Suprapubic skin (tissue), 4 donors: ENCODE measurements at regions not wholly inside any gene's neighbourhood (a gene's known extent, or its start where the extent isn't known, plus 50 kb on each side); places are given as distances from the start of the nearest gene placed in this dataset.

Source experiments
- DNase-seq, 2 donors: peaks; one replicate each; pipeline ENCODE4 v3.0.0-alpha.2; 2019; ENCODE audit warnings: low spot score in 2 of 2
- H3K27ac ChIP-seq: fragments of 200-600 bp; sonication (generic); one replicate; pipeline ENCODE4 v1.5.1; 2019
- H3K27me3 ChIP-seq: fragments of 200-600 bp; sonication (generic); one replicate; pipeline ENCODE4 v1.5.1; 2019
- H3K36me3 ChIP-seq: fragments of 200-600 bp; sonication (generic); one replicate; pipeline ENCODE4 v1.5.1; 2019
- H3K4me1 ChIP-seq: fragments of 200-600 bp; sonication (generic); one replicate; pipeline ENCODE4 v1.5.1; 2019
- H3K4me3 ChIP-seq: fragments of 200-600 bp; sonication (generic); one replicate; pipeline ENCODE4 v1.5.1; 2019; ENCODE audit warnings: mild to moderate bottlenecking
- H3K9me3 ChIP-seq: fragments of 200-600 bp; sonication (generic); one replicate; pipeline ENCODE4 v1.5.1; 2019
- CTCF ChIP-seq, 2 donors: fragments of 200-600 bp in 1 of 2; fragments of 450-650 bp in 1 of 2; sonication (generic) in 1 of 2; IDR thresholded peaks; one replicate each; pipeline ENCODE4 v1.5.1; 2016 to 2019; ENCODE audit warnings: antibody characterized with exemption in 2 of 2, mild to moderate bottlenecking in 1 of 2, moderate library complexity in 1 of 2
- EP300 ChIP-seq: sonication (generic); formaldehyde crosslinking; IDR thresholded peaks from one replicate; pipeline ENCODE4 v1.6.1; 2017; ENCODE audit warnings: antibody characterized with exemption
- POLR2A ChIP-seq, 2 donors: fragments of 450-650 bp; IDR thresholded peaks; one replicate each; pipeline ENCODE4 v1.6.1; 2017; ENCODE audit warnings: antibody characterized with exemption in 2 of 2, mild to moderate bottlenecking in 2 of 2, moderate library complexity in 2 of 2
- POLR2AphosphoS5 ChIP-seq, 3 donors: sonication (generic); formaldehyde crosslinking; IDR thresholded peaks; one replicate each; pipeline ENCODE4 v1.6.1; 2017; ENCODE audit warnings: antibody characterized with exemption in 3 of 3
- WGBS: methylation state at CpG from one replicate; pipeline ENCODE4 v1.1.5; 2018; 5-methylcytosine and 5-hydroxymethylcytosine counted together

- H3K36me3 ChIP-seq = no peaks in the 10 kb centered on the region
- H3K9me3 ChIP-seq = no peaks in the 10 kb centered on the region
- no peaks in the 10 kb centered on the region for H3K27me3 ChIP-seq
- H3K27ac ChIP-seq = no peak overlapping the region
- H3K4me3 ChIP-seq = no peak overlapping the region
- TF ChIP-seq POLR2A (IDR thresholded peaks at IDR 0.05) = no peak
- TF ChIP-seq CTCF (IDR thresholded peaks at IDR 0.05) = no peak
- TF ChIP-seq EP300 = no peak
- TF ChIP-seq POLR2AphosphoS5 (IDR thresholded peaks at IDR 0.05) = no peak
- WGBS = 71% methylated on average over 7 of the region's 9 CpGs
- H3K4me1 ChIP-seq = peaks cover 3% of the 10 kb centered on the region
- DNase-seq = no peak
These were observed 122.1 kb upstream of the ADAMTS16 start for GRCh38 chr5:5017827-5018577.

- Histone ChIP-seq H3K36me3 (no peaks in the 10 kb centered on the region), H3K4me3 (no peak overlapping the region), H3K27ac (no peak overlapping the region), H3K9me3 (no peaks in the 10 kb centered on the region), H3K27me3 (no peaks in the 10 kb centered on the region), H3K4me1 (peaks cover 3% of the 10 kb centered on the region)
- DNase-seq = no peak
- TF ChIP-seq POLR2AphosphoS5 (IDR thresholded peaks at IDR 0.05) = no peak
- no peak for TF ChIP-seq CTCF (IDR thresholded peaks at IDR 0.05)
- TF ChIP-seq EP300 = no peak
- TF ChIP-seq POLR2A (IDR thresholded peaks at IDR 0.05) = no peak
- WGBS = 70% methylated on average over 1 of the region's 4 CpGs
These were observed 121.6 kb upstream of the ADAMTS16 start for GRCh38 chr5:5018578-5018970.

GRCh38 chr5:5021436-5021835, 118.7 kb upstream of the ADAMTS16 start:
- TF ChIP-seq EP300 (no peak), CTCF (IDR thresholded peaks at IDR 0.05) (no peak), POLR2AphosphoS5 (IDR thresholded peaks at IDR 0.05) (no peak), POLR2A (IDR thresholded peaks at IDR 0.05) (no peak)
- 81% methylated on average over 5 of the region's 5 CpGs for WGBS
- Histone ChIP-seq H3K36me3 (no peaks in the 10 kb centered on the region), H3K27me3 (no peaks in the 10 kb centered on the region), H3K4me1 (no peaks in the 10 kb centered on the region), H3K4me3 (no peak overlapping the region), H3K9me3 (no peaks in the 10 kb centered on the region), H3K27ac (no peak overlapping the region)
- DNase-seq = no peak

GRCh38 chr5:5025098-5025773, 114.9 kb upstream of the ADAMTS16 start:
- TF ChIP-seq POLR2A (IDR thresholded peaks at IDR 0.05) = no peak
- TF ChIP-seq POLR2AphosphoS5 (IDR thresholded peaks at IDR 0.05) = no peak
- TF ChIP-seq EP300 = no peak
- no peak for TF ChIP-seq CTCF (IDR thresholded peaks at IDR 0.05)
- 93% methylated on average over 14 of the region's 14 CpGs for WGBS

GRCh38 chr5:5025774-5026408, 114.2 kb upstream of the ADAMTS16 start:
- TF ChIP-seq POLR2AphosphoS5 (IDR thresholded peaks at IDR 0.05) (no peak), EP300 (no peak), POLR2A (IDR thresholded peaks at IDR 0.05) (no peak), CTCF (IDR thresholded peaks at IDR 0.05) (no peak)
- H3K4me1 ChIP-seq = no peaks in the 10 kb centered on the region
- H3K27ac ChIP-seq = no peak overlapping the region
- no peaks in the 10 kb centered on the region for H3K27me3 ChIP-seq
- no peaks in the 10 kb centered on the region for H3K9me3 ChIP-seq
- DNase-seq = no peak
- no peak overlapping the region for H3K4me3 ChIP-seq
- no peaks in the 10 kb centered on the region for H3K36me3 ChIP-seq
- 79% methylated on average over 13 of the region's 16 CpGs for WGBS

More at GRCh38 chr5:5025098-5025773, 114.9 kb upstream of the ADAMTS16 start:
- H3K27ac ChIP-seq = no peak overlapping the region
- H3K9me3 ChIP-seq = no peaks in the 10 kb centered on the region
- no peak overlapping the region for H3K4me3 ChIP-seq
- H3K27me3 ChIP-seq = no peaks in the 10 kb centered on the region
- no peak for DNase-seq
- no peaks in the 10 kb centered on the region for H3K4me1 ChIP-seq
- H3K36me3 ChIP-seq = no peaks in the 10 kb centered on the region
